ENCODE measurements at regions not wholly inside any gene's neighbourhood (a gene's known extent, or its start where the extent isn't known, plus 50 kb on each side); places are given as distances from the start of the nearest gene placed in this dataset.

GRCh38 chr2:47267711-47268086 lies 91.4 kb upstream of the CALM2 start:
- Histone ChIP-seq H3K36me3 (ENCODE audit: insufficient read depth, low read length) (no peaks in the 10 kb centered on the region), H3K4me3 (ENCODE audit: low read depth, low read length, poor library complexity, severe bottlenecking) (no peak overlapping the region), H4K20me1 (ENCODE audit: insufficient read depth, low read length) (no peaks in the 10 kb centered on the region), H3K79me2 (ENCODE audit: insufficient read depth, low read length) (no peaks in the 10 kb centered on the region), H3K27ac (ENCODE audit: low read depth, low read length, poor library complexity, severe bottlenecking) (no peak overlapping the region), H3F3A (ENCODE audit: insufficient read depth, low read length) (no peaks in the 10 kb centered on the region), H3K9me3 (ENCODE audit: low read length) (no peaks in the 10 kb centered on the region), H3K4me1 (ENCODE audit: insufficient read depth, low read length, severe bottlenecking) (peaks cover 15% of the 10 kb centered on the region), H3K9ac (ENCODE audit: low read length) (no peak overlapping the region), H3K27me3 (ENCODE audit: insufficient read depth, low read length) (no peaks in the 10 kb centered on the region), H3K9me2 (ENCODE audit: low read depth, low read length) (no peaks in the 10 kb centered on the region), H2AFZ (ENCODE audit: low read length) (no peak overlapping the region), H3K4me2 (ENCODE audit: low read length) (no peak overlapping the region)
- TF ChIP-seq EZH2 (IDR thresholded peaks at IDR 0.05; ENCODE audit: borderline replicate concordance, low read length) (no peak), CTCF (IDR thresholded peaks at IDR 0.05; ENCODE audit: low read length) (no peak)

- Histone ChIP-seq H4K20me1 (ENCODE audit: insufficient read depth, low read length) (no peaks in the 10 kb centered on the region), H2AFZ (ENCODE audit: low read length) (no peak overlapping the region), H3K4me2 (ENCODE audit: low read length) (no peak overlapping the region), H3K9ac (ENCODE audit: low read length) (no peak overlapping the region), H3K9me3 (ENCODE audit: low read length) (no peaks in the 10 kb centered on the region), H3K36me3 (ENCODE audit: insufficient read depth, low read length) (no peaks in the 10 kb centered on the region), H3F3A (ENCODE audit: insufficient read depth, low read length) (no peaks in the 10 kb centered on the region), H3K4me1 (ENCODE audit: insufficient read depth, low read length, severe bottlenecking) (peaks cover 11% of the 10 kb centered on the region), H3K4me3 (ENCODE audit: low read depth, low read length, poor library complexity, severe bottlenecking) (no peak overlapping the region), H3K27ac (ENCODE audit: low read depth, low read length, poor library complexity, severe bottlenecking) (no peak overlapping the region), H3K79me2 (ENCODE audit: insufficient read depth, low read length) (no peaks in the 10 kb centered on the region), H3K9me2 (ENCODE audit: low read depth, low read length) (no peaks in the 10 kb centered on the region), H3K27me3 (ENCODE audit: insufficient read depth, low read length) (no peaks in the 10 kb centered on the region)
- no peak for TF ChIP-seq EZH2 (IDR thresholded peaks at IDR 0.05; ENCODE audit: borderline replicate concordance, low read length)
- TF ChIP-seq CTCF (IDR thresholded peaks at IDR 0.05; ENCODE audit: low read length): no peak
Measured at GRCh38 chr2:47266939-47267710, 90.8 kb upstream of the CALM2 start.

GRCh38 chr2:47265751-47266231 lies 89.5 kb upstream of the CALM2 start:
- TF ChIP-seq EZH2 (IDR thresholded peaks at IDR 0.05; ENCODE audit: borderline replicate concordance, low read length): no peak
- no peak for TF ChIP-seq CTCF (IDR thresholded peaks at IDR 0.05; ENCODE audit: low read length)
- Histone ChIP-seq H3K9me2 (ENCODE audit: low read depth, low read length) (no peaks in the 10 kb centered on the region), H3K27ac (ENCODE audit: low read depth, low read length, poor library complexity, severe bottlenecking) (no peak overlapping the region), H3K4me3 (ENCODE audit: low read depth, low read length, poor library complexity, severe bottlenecking) (no peak overlapping the region), H3K9me3 (ENCODE audit: low read length) (no peaks in the 10 kb centered on the region), H3K4me1 (ENCODE audit: insufficient read depth, low read length, severe bottlenecking) (no peaks in the 10 kb centered on the region), H3K9ac (ENCODE audit: low read length) (no peak overlapping the region), H3K36me3 (ENCODE audit: insufficient read depth, low read length) (no peaks in the 10 kb centered on the region), H3F3A (ENCODE audit: insufficient read depth, low read length) (no peaks in the 10 kb centered on the region), H3K79me2 (ENCODE audit: insufficient read depth, low read length) (no peaks in the 10 kb centered on the region), H3K4me2 (ENCODE audit: low read length) (no peak overlapping the region), H4K20me1 (ENCODE audit: insufficient read depth, low read length) (no peaks in the 10 kb centered on the region), H3K27me3 (ENCODE audit: insufficient read depth, low read length) (no peaks in the 10 kb centered on the region), H2AFZ (ENCODE audit: low read length) (no peak overlapping the region)
